ENCODE measurements at regions not wholly inside any gene's neighbourhood (a gene's known extent, or its start where the extent isn't known, plus 50 kb on each side); places are given as distances from the start of the nearest gene placed in this dataset.

DNA sequence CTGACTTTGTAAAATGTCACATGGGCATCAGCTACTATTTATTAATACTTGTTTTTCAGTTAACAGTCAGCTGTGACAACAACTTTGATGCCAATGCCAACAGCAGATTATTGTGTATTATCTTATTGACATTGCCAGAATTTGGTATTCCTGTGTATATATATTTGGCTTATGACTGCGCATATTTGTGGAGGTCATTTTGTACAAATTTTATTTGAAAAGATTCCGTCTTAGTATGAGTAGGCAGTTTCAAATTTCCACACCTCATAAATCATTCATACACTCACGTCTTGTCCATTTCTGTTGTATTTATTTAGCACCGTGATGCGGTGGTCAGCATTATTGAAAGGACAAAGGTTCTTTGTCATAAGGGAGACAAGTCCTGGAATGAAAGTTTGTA is 558.2 kb upstream of the NDST4 start:
- TF ChIP-seq, protein P1, sequence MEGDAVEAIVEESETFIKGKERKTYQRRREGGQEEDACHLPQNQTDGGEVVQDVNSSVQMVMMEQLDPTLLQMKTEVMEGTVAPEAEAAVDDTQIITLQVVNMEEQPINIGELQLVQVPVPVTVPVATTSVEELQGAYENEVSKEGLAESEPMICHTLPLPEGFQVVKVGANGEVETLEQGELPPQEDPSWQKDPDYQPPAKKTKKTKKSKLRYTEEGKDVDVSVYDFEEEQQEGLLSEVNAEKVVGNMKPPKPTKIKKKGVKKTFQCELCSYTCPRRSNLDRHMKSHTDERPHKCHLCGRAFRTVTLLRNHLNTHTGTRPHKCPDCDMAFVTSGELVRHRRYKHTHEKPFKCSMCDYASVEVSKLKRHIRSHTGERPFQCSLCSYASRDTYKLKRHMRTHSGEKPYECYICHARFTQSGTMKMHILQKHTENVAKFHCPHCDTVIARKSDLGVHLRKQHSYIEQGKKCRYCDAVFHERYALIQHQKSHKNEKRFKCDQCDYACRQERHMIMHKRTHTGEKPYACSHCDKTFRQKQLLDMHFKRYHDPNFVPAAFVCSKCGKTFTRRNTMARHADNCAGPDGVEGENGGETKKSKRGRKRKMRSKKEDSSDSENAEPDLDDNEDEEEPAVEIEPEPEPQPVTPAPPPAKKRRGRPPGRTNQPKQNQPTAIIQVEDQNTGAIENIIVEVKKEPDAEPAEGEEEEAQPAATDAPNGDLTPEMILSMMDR (IDR thresholded peaks at IDR 0.05) = no peak
- no peak for TF ChIP-seq POLR2A (IDR thresholded peaks at IDR 0.05)

All from lower leg skin (tissue), 3 donors.